ENCODE measurements at regions not wholly inside any gene's neighbourhood (a gene's known extent, or its start where the extent isn't known, plus 50 kb on each side); places are given as distances from the start of the nearest gene placed in this dataset.

GRCh38 chr18:73288813-73289212, 421.0 kb upstream of the NETO1 start:
- in situ Hi-C loops (cut with MboI; ENCODE audit: low sequenced_read_pairs, unreplicated experiment), result no loop called here
- no peak for DNase-seq (ENCODE audit: low spot score)
- TF ChIP-seq CTCF (IDR thresholded peaks at IDR 0.05; ENCODE audit: borderline replicate concordance, control extremely low read depth, extremely low read depth, insufficient read depth, missing control alignments), result no peak

- TF ChIP-seq CTCF (IDR thresholded peaks at IDR 0.05; ENCODE audit: borderline replicate concordance, control extremely low read depth, extremely low read depth, insufficient read depth, missing control alignments), result no peak
- in situ Hi-C loops (cut with MboI; ENCODE audit: low sequenced_read_pairs, unreplicated experiment), result no loop called here
- no peak for DNase-seq (ENCODE audit: low spot score)
Measured at GRCh38 chr18:73286584-73286983, 418.8 kb upstream of the NETO1 start.

GRCh38 chr18:73283788-73284187, 416.0 kb upstream of the NETO1 start:
- in situ Hi-C loops (cut with MboI; ENCODE audit: low sequenced_read_pairs, unreplicated experiment), result no loop called here
- DNase-seq (ENCODE audit: low spot score), result no peak
- no peak for TF ChIP-seq CTCF (IDR thresholded peaks at IDR 0.05; ENCODE audit: borderline replicate concordance, control extremely low read depth, extremely low read depth, insufficient read depth, missing control alignments)

GRCh38 chr18:73283032-73283431, 415.2 kb upstream of the NETO1 start:
- TF ChIP-seq CTCF (IDR thresholded peaks at IDR 0.05; ENCODE audit: borderline replicate concordance, control extremely low read depth, extremely low read depth, insufficient read depth, missing control alignments), result no peak
- in situ Hi-C loops (cut with MboI; ENCODE audit: low sequenced_read_pairs, unreplicated experiment), result no loop called here

GRCh38 chr18:73279498-73279897, 411.7 kb upstream of the NETO1 start:
- DNase-seq (ENCODE audit: low spot score), result no peak
- TF ChIP-seq CTCF (IDR thresholded peaks at IDR 0.05; ENCODE audit: borderline replicate concordance, control extremely low read depth, extremely low read depth, insufficient read depth, missing control alignments), result no peak
- in situ Hi-C loops (cut with MboI; ENCODE audit: low sequenced_read_pairs, unreplicated experiment), result no loop called here

More at GRCh38 chr18:73283032-73283431, 415.2 kb upstream of the NETO1 start:
- no peak for DNase-seq (ENCODE audit: low spot score)

GRCh38 chr18:73274812-73275621, 407.2 kb upstream of the NETO1 start:
- in situ Hi-C loops (cut with MboI; ENCODE audit: low sequenced_read_pairs, unreplicated experiment), result no loop called here
- DNase-seq (ENCODE audit: low spot score), result no peak
- TF ChIP-seq CTCF (IDR thresholded peaks at IDR 0.05; ENCODE audit: borderline replicate concordance, control extremely low read depth, extremely low read depth, insufficient read depth, missing control alignments), result no peak

Data from GM13976 (cell line).